Suprapubic skin (tissue), 3 donors: ENCODE measurements at regions not wholly inside any gene's neighbourhood (a gene's known extent, or its start where the extent isn't known, plus 50 kb on each side); places are given as distances from the start of the nearest gene placed in this dataset.

Experiments
- POLR2A ChIP-seq, 2 donors: fragments of 450-650 bp; IDR thresholded peaks; one replicate each; pipeline ENCODE4 v1.6.1; 2017; ENCODE audit warnings: antibody characterized with exemption in 2 of 2, mild to moderate bottlenecking in 2 of 2, moderate library complexity in 2 of 2
- TF ChIP-seq, protein P1 (sequence below), 2 donors: fragments of 200-600 bp in 1 of 2; fragments of 450-650 bp in 1 of 2; sonication (generic) in 1 of 2; IDR thresholded peaks; one replicate each; pipeline ENCODE4 v1.5.1; 2016 to 2019; ENCODE audit warnings: antibody characterized with exemption in 2 of 2, mild to moderate bottlenecking in 1 of 2, moderate library complexity in 1 of 2

DNA sequence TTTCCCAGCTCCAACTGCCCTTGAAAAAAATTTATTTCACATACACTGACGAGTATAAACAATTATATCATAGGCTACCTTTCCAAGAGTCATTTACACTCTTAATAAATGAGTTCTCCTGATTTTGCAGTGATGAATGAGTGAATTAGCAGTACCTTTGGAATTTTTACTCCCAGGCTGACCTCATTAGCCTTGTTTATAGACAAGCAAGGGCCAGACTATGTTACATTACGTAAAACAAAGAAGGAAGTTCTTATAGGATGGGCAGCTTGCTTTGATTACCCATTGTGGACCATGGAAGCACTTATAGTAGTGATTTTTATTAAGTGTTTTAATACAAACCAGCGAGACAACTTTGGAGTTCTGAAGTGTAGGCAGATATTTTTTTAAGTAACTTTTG is 112.9 kb upstream of the C1QTNF7 start:
- TF ChIP-seq, protein P1, sequence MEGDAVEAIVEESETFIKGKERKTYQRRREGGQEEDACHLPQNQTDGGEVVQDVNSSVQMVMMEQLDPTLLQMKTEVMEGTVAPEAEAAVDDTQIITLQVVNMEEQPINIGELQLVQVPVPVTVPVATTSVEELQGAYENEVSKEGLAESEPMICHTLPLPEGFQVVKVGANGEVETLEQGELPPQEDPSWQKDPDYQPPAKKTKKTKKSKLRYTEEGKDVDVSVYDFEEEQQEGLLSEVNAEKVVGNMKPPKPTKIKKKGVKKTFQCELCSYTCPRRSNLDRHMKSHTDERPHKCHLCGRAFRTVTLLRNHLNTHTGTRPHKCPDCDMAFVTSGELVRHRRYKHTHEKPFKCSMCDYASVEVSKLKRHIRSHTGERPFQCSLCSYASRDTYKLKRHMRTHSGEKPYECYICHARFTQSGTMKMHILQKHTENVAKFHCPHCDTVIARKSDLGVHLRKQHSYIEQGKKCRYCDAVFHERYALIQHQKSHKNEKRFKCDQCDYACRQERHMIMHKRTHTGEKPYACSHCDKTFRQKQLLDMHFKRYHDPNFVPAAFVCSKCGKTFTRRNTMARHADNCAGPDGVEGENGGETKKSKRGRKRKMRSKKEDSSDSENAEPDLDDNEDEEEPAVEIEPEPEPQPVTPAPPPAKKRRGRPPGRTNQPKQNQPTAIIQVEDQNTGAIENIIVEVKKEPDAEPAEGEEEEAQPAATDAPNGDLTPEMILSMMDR (IDR thresholded peaks at IDR 0.05): no peak
- no peak for TF ChIP-seq POLR2A (IDR thresholded peaks at IDR 0.05)
